ENCODE measurements at regions not wholly inside any gene's neighbourhood (a gene's known extent, or its start where the extent isn't known, plus 50 kb on each side); places are given as distances from the start of the nearest gene placed in this dataset.
"Not testable (repeated sequence)": the region's sequence is repeated elsewhere in the genome, so short reads cannot be mapped to it uniquely, and the experiment has no call there.

- Histone ChIP-seq H3K9me3 (ENCODE audit: control insufficient read depth, insufficient read depth, low read length) (peaks cover 27% of the 10 kb centered on the region), H3K9ac (ENCODE audit: low read depth, low read length) (no peak overlapping the region), H3K27me3 (ENCODE audit: control insufficient read depth, insufficient read depth, low read length) (no peaks in the 10 kb centered on the region), H3K36me3 (ENCODE audit: control insufficient read depth, insufficient read depth, low read length) (no peaks in the 10 kb centered on the region; the same call in 1 of the 2 replicates), H3K27ac (ENCODE audit: low read depth, low read length) (no peak overlapping the region), H3K4me1 (ENCODE audit: control insufficient read depth, insufficient read depth, low read length) (peaks cover 10% of the 10 kb centered on the region), H3K4me3 (ENCODE audit: low read depth, low read length) (no peak overlapping the region)
Measured at GRCh38 chr5:34550247-34550646, 105.9 kb upstream of the RAI14 start.

DNA sequence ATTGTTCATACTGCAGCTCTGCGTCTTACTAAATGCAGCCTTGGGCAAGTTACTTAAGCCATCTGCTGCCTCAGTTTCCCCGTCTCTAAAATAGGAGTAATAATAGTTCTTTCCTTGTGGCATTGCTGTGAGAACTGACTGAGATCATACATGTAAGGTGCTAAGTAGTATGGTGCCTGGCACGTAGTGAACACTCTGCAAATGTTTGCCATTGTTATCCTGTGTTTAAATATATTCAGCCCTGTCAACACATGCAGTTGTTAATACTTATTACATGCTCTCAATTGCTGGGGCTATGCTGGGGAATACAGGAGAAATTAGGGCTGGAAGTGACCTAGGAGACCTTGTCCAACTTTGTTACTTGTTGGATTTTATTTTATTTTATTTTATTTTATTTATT lies 105.2 kb upstream of the RAI14 start:
- Histone ChIP-seq H3K9ac (ENCODE audit: low read depth, low read length) (no peak overlapping the region), H3K27me3 (ENCODE audit: control insufficient read depth, insufficient read depth, low read length) (no peaks in the 10 kb centered on the region), H3K36me3 (ENCODE audit: control insufficient read depth, insufficient read depth, low read length) (no peaks in the 10 kb centered on the region; the same call in 1 of the 2 replicates), H3K9me3 (ENCODE audit: control insufficient read depth, insufficient read depth, low read length) (peaks cover 19% of the 10 kb centered on the region), H3K27ac (ENCODE audit: low read depth, low read length) (no peak overlapping the region), H3K4me3 (ENCODE audit: low read depth, low read length) (no peak overlapping the region), H3K4me1 (ENCODE audit: control insufficient read depth, insufficient read depth, low read length) (peaks cover 10% of the 10 kb centered on the region)

- peaks cover 9% of the 10 kb centered on the region for H3K9me3 ChIP-seq (ENCODE audit: control insufficient read depth, insufficient read depth, low read length)
Measured at GRCh38 chr5:34551911-34552433, 104.2 kb upstream of the RAI14 start.

GRCh38 chr5:34552686-34553085 lies 103.4 kb upstream of the RAI14 start:
- Histone ChIP-seq H3K27ac (ENCODE audit: low read depth, low read length) (no peak overlapping the region), H3K4me1 (ENCODE audit: control insufficient read depth, insufficient read depth, low read length) (peaks cover 10% of the 10 kb centered on the region), H3K9me3 (ENCODE audit: control insufficient read depth, insufficient read depth, low read length) (peaks cover 2% of the 10 kb centered on the region; the same call in 1 of the 2 replicates), H3K27me3 (ENCODE audit: control insufficient read depth, insufficient read depth, low read length) (no peaks in the 10 kb centered on the region), H3K36me3 (ENCODE audit: control insufficient read depth, insufficient read depth, low read length) (no peaks in the 10 kb centered on the region), H3K9ac (ENCODE audit: low read depth, low read length) (no peak overlapping the region), H3K4me3 (ENCODE audit: low read depth, low read length) (no peak overlapping the region)

More at GRCh38 chr5:34551911-34552433, 104.2 kb upstream of the RAI14 start:
- H3K27me3 ChIP-seq (ENCODE audit: control insufficient read depth, insufficient read depth, low read length), result no peaks in the 10 kb centered on the region
- no peaks in the 10 kb centered on the region for H3K36me3 ChIP-seq (ENCODE audit: control insufficient read depth, insufficient read depth, low read length)
- H3K4me3 ChIP-seq (ENCODE audit: low read depth, low read length), result no peak overlapping the region
- H3K4me1 ChIP-seq (ENCODE audit: control insufficient read depth, insufficient read depth, low read length), result peaks cover 10% of the 10 kb centered on the region
- H3K9ac ChIP-seq (ENCODE audit: low read depth, low read length), result no peak overlapping the region
- no peak overlapping the region for H3K27ac ChIP-seq (ENCODE audit: low read depth, low read length)

DNA sequence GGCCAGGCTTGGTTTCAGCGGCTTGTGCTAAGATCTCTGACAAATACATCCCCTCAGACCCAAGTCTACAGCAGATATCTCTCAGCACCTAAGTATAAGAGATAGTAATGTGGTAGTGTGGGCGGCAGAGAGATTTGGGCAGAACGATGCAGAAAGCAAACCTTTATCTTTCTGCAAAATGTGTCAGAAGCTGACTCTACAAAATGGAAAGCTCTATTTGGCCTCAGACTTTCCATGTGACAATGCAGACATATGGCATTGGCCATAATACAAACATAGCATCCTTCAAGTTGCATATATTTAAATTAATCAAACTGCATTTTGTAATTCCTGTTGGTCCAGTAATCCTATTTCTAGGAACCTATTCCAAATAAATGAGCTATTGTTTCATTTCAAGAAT lies 102.5 kb upstream of the RAI14 start:
- Histone ChIP-seq H3K27ac (ENCODE audit: low read depth, low read length) (no peak overlapping the region), H3K36me3 (ENCODE audit: control insufficient read depth, insufficient read depth, low read length) (no peaks in the 10 kb centered on the region), H3K9me3 (ENCODE audit: control insufficient read depth, insufficient read depth, low read length) (no peaks in the 10 kb centered on the region), H3K4me1 (ENCODE audit: control insufficient read depth, insufficient read depth, low read length) (peaks cover 6% of the 10 kb centered on the region), H3K4me3 (ENCODE audit: low read depth, low read length) (no peak overlapping the region), H3K27me3 (ENCODE audit: control insufficient read depth, insufficient read depth, low read length) (no peaks in the 10 kb centered on the region), H3K9ac (ENCODE audit: low read depth, low read length) (no peak overlapping the region)

DNA sequence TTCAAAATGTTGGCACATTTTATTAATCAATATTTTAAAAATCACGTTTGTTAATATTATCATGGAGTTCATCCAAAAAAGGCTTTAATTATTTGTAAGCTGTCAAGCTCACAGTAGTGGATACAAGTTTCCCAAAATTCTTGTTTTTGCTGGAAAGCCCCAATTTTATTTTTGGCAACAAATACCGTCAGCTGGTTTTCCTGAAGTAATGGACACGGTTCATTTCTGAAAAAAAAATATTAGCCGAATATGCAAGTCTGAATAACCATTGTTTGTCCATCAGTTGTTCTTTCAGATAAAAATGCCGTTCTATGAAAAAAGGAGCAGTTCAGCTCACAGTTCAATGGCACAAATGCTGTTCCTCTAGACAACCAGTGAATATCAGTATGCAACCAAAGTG lies 101.5 kb upstream of the RAI14 start:
- Histone ChIP-seq H3K36me3 (ENCODE audit: control insufficient read depth, insufficient read depth, low read length) (no peaks in the 10 kb centered on the region), H3K4me1 (ENCODE audit: control insufficient read depth, insufficient read depth, low read length) (no peaks in the 10 kb centered on the region; the same call in 1 of the 2 replicates), H3K27me3 (ENCODE audit: control insufficient read depth, insufficient read depth, low read length) (no peaks in the 10 kb centered on the region), H3K9ac (ENCODE audit: low read depth, low read length) (no peak overlapping the region), H3K9me3 (ENCODE audit: control insufficient read depth, insufficient read depth, low read length) (no peaks in the 10 kb centered on the region), H3K4me3 (ENCODE audit: low read depth, low read length) (no peak overlapping the region), H3K27ac (ENCODE audit: low read depth, low read length) (no peak overlapping the region)

- Histone ChIP-seq H3K27me3 (ENCODE audit: control insufficient read depth, insufficient read depth, low read length) (no peaks in the 10 kb centered on the region), H3K36me3 (ENCODE audit: control insufficient read depth, insufficient read depth, low read length) (no peaks in the 10 kb centered on the region), H3K4me3 (ENCODE audit: low read depth, low read length) (no peak overlapping the region), H3K4me1 (ENCODE audit: control insufficient read depth, insufficient read depth, low read length) (no peaks in the 10 kb centered on the region), H3K27ac (ENCODE audit: low read depth, low read length) (no peak overlapping the region), H3K9me3 (ENCODE audit: control insufficient read depth, insufficient read depth, low read length) (no peaks in the 10 kb centered on the region), H3K9ac (ENCODE audit: low read depth, low read length) (no peak overlapping the region)
Measured at GRCh38 chr5:34555699-34556508, 100.2 kb upstream of the RAI14 start.

DNA sequence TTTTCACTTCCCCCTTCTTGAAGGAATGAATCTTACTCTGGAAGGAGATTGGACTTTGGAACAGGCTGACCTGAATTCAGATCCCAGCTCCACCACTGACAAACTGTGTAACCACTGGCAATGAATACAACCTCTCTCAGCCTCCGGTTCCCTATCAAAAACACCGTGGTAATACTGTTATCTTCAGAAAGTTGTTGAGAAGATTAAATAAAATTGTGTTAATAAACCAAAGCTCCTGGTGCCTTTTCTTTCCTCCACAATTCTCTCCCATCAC lies 99.7 kb upstream of the RAI14 start:
- H3K9me3 ChIP-seq (ENCODE audit: control insufficient read depth, insufficient read depth, low read length), result no peaks in the 10 kb centered on the region
- H3K4me3 ChIP-seq (ENCODE audit: low read depth, low read length), result no peak overlapping the region
- no peaks in the 10 kb centered on the region for H3K4me1 ChIP-seq (ENCODE audit: control insufficient read depth, insufficient read depth, low read length)
- H3K36me3 ChIP-seq (ENCODE audit: control insufficient read depth, insufficient read depth, low read length), result no peaks in the 10 kb centered on the region
- no peak overlapping the region for H3K27ac ChIP-seq (ENCODE audit: low read depth, low read length)
- no peak overlapping the region for H3K9ac ChIP-seq (ENCODE audit: low read depth, low read length)
- H3K27me3 ChIP-seq (ENCODE audit: control insufficient read depth, insufficient read depth, low read length), result no peaks in the 10 kb centered on the region

DNA sequence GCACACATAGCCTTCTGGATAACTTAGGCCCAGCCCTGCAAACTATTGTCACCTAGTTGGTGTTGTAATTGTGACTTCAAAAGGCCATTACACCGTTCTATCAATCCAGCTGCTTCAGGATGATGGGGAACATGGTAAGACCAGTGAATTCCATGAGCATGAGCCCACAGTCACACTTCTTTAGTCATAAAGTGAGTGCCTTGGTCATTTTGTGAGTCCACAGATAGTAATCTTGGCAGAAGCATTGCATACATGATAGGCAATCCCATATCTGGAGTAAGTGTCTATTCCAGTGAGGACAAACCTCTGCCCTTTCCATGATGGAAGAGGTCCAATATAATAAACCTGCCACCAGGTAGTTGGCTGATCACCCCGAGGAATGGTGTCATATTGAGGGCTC lies 94.5 kb upstream of the RAI14 start:
- not testable (repeated sequence) for H3K4me1 ChIP-seq (ENCODE audit: control insufficient read depth, insufficient read depth, low read length); H3K27me3 ChIP-seq (ENCODE audit: control insufficient read depth, insufficient read depth, low read length); H3K36me3 ChIP-seq (ENCODE audit: control insufficient read depth, insufficient read depth, low read length); H3K9ac ChIP-seq (ENCODE audit: low read depth, low read length); H3K9me3 ChIP-seq (ENCODE audit: control insufficient read depth, insufficient read depth, low read length); H3K27ac ChIP-seq (ENCODE audit: low read depth, low read length); H3K4me3 ChIP-seq (ENCODE audit: low read depth, low read length)

DNA sequence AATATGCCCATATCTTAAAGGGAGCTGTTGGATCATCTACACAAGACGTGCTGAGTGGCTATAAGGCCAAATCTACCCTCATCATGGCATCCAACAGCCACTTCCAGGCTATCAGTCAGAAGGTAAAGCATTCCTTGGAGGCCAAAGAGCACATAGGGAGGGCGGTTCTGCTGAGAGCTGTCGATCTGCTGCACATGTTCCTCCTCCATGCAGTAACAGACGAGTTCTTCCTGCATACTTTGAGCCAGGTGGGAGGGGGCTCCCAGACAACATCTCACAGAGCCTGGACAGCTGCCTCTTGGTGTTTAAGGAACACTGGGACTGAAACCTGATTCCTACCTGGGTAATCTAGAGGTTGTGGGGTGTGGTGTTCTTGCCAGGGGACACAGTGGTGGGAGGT lies 93.3 kb upstream of the RAI14 start:
- Histone ChIP-seq H3K36me3 (ENCODE audit: control insufficient read depth, insufficient read depth, low read length) (no peaks in the 10 kb centered on the region), H3K27me3 (ENCODE audit: control insufficient read depth, insufficient read depth, low read length) (no peaks in the 10 kb centered on the region), H3K4me1 (ENCODE audit: control insufficient read depth, insufficient read depth, low read length) (peaks cover 8% of the 10 kb centered on the region; the same call in 1 of the 2 replicates), H3K9ac (ENCODE audit: low read depth, low read length) (no peak overlapping the region), H3K4me3 (ENCODE audit: low read depth, low read length) (no peak overlapping the region), H3K9me3 (ENCODE audit: control insufficient read depth, insufficient read depth, low read length) (no peaks in the 10 kb centered on the region), H3K27ac (ENCODE audit: low read depth, low read length) (no peak overlapping the region)

- H3K27ac ChIP-seq (ENCODE audit: low read depth, low read length), result no peak overlapping the region
Measured at GRCh38 chr5:34563269-34563668, 92.9 kb upstream of the RAI14 start.

More at GRCh38 chr5:34563269-34563668, 92.9 kb upstream of the RAI14 start:
- Histone ChIP-seq H3K36me3 (ENCODE audit: control insufficient read depth, insufficient read depth, low read length) (no peaks in the 10 kb centered on the region), H3K27me3 (ENCODE audit: control insufficient read depth, insufficient read depth, low read length) (no peaks in the 10 kb centered on the region), H3K9me3 (ENCODE audit: control insufficient read depth, insufficient read depth, low read length) (no peaks in the 10 kb centered on the region), H3K4me3 (ENCODE audit: low read depth, low read length) (no peak overlapping the region), H3K9ac (ENCODE audit: low read depth, low read length) (no peak overlapping the region), H3K4me1 (ENCODE audit: control insufficient read depth, insufficient read depth, low read length) (peaks cover 8% of the 10 kb centered on the region; the same call in 1 of the 2 replicates)
